ENCODE measurements at regions not wholly inside any gene's neighbourhood (a gene's known extent, or its start where the extent isn't known, plus 50 kb on each side); places are given as distances from the start of the nearest gene placed in this dataset.

- TF ChIP-seq CTCF (IDR thresholded peaks at IDR 0.05; ENCODE audit: poor library complexity) = no peak
- TF ChIP-seq EZH2 (IDR thresholded peaks at IDR 0.05; ENCODE audit: borderline replicate concordance) = no peak
- no peak for TF ChIP-seq EZH2phosphoT487 (IDR thresholded peaks at IDR 0.05; ENCODE audit: low read depth, severe bottlenecking, unreplicated experiment)
Measured at GRCh38 chr6:170145272-170145592, 145.6 kb downstream of the DLL1 start.
